GM23338 (cell line): ENCODE measurements at regions not wholly inside any gene's neighbourhood (a gene's known extent, or its start where the extent isn't known, plus 50 kb on each side); places are given as distances from the start of the nearest gene placed in this dataset.

ENCODE experiments used
- ATAC-seq: fragments of 200-7000 bp; cut with Tn5 transposase; 3 replicates; pipeline ENCODE4 v1.9.1; 2020
- DNase-seq: peaks from one replicate; pipeline ENCODE4 v3.0.0-alpha.2; 2015; ENCODE audit warnings: low spot score
- H2AFZ ChIP-seq: fragments of 200-600 bp; sonication (generic); 2 replicates; pipeline ENCODE4 v1.8.0; 2016; ENCODE audit warnings: antibody characterized with exemption, mild to moderate bottlenecking, moderate library complexity
- H3F3A ChIP-seq: fragments of 200-600 bp; sonication (generic); replicated peaks from 2 replicates; pipeline ENCODE4 v1.8.0; 2017; ENCODE audit warnings: antibody characterized with exemption, mixed run types, low read depth
- H3K27ac ChIP-seq: fragments of 200-600 bp; sonication (generic); 2 replicates; pipeline ENCODE4 v1.6.1; 2016; ENCODE audit warnings: low read depth
- H3K27me3 ChIP-seq: fragments of 200-600 bp; sonication (generic); 2 replicates; pipeline ENCODE4 v1.8.0; 2016; ENCODE audit warnings: mild to moderate bottlenecking, mixed run types, moderate library complexity; ENCODE audit not compliant: insufficient read depth
- H3K36me3 ChIP-seq: fragments of 200-600 bp; sonication (generic); 2 replicates; pipeline ENCODE4 v1.8.0; 2016; ENCODE audit warnings: mild to moderate bottlenecking; ENCODE audit not compliant: insufficient read depth
- H3K4me1 ChIP-seq: fragments of 200-600 bp; sonication (generic); 2 replicates; pipeline ENCODE4 v1.8.0; 2016; ENCODE audit warnings: mild to moderate bottlenecking, moderate library complexity; ENCODE audit not compliant: insufficient read depth
- H3K4me2 ChIP-seq: fragments of 200-600 bp; sonication (generic); 2 replicates; pipeline ENCODE4 v1.7.1; 2017; ENCODE audit warnings: mixed run types
- H3K4me3 ChIP-seq: fragments of 200-600 bp; sonication (generic); 2 replicates; pipeline ENCODE4 v1.6.1; 2016; ENCODE audit warnings: mixed run types
- H3K79me2 ChIP-seq: fragments of 200-600 bp; sonication (generic); replicated peaks from 2 replicates; pipeline ENCODE4 v1.8.0; 2017; ENCODE audit warnings: mild to moderate bottlenecking; ENCODE audit not compliant: insufficient read depth
- H3K9me2 ChIP-seq: fragments of 200-600 bp; sonication (generic); 2 replicates; pipeline ENCODE4 v1.8.0; 2017; ENCODE audit not compliant: insufficient read depth
- H4K20me1 ChIP-seq: fragments of 200-600 bp; sonication (generic); replicated peaks from 2 replicates; pipeline ENCODE4 v1.8.0; 2017; ENCODE audit warnings: mild to moderate bottlenecking; ENCODE audit not compliant: insufficient read depth
- H3K27ac Mint-ChIP-seq: 2 replicates; pipeline ENCODE4 v1.8.0; 2020; ENCODE audit warnings: inconsistent platforms, mild to moderate bottlenecking, moderate library complexity, mixed read lengths
- H3K27me3 Mint-ChIP-seq: 3 replicates; pipeline ENCODE4 v1.8.0; 2022; ENCODE audit warnings: low read depth, mild to moderate bottlenecking, moderate library complexity, mixed read lengths, inconsistent platforms; ENCODE audit not compliant: insufficient read depth, poor library complexity
- H3K36me3 Mint-ChIP-seq: 3 replicates; pipeline ENCODE4 v1.8.0; 2021; ENCODE audit warnings: low read depth, mild to moderate bottlenecking, inconsistent platforms, moderate library complexity, mixed read lengths
- H3K4me1 Mint-ChIP-seq: 3 replicates; pipeline ENCODE4 v1.8.0; 2020; ENCODE audit warnings: mild to moderate bottlenecking, inconsistent platforms, mixed read lengths
- H3K4me3 Mint-ChIP-seq: 3 replicates; pipeline ENCODE4 v1.8.0; 2021; ENCODE audit warnings: moderate library complexity, mild to moderate bottlenecking, inconsistent platforms, mixed read lengths
- H3K9me3 Mint-ChIP-seq: 3 replicates; pipeline ENCODE4 v1.8.0; 2020; ENCODE audit warnings: moderate library complexity, mild to moderate bottlenecking, inconsistent platforms, mixed read lengths
- CREB1 ChIP-seq: fragments of 250-450 bp; sonication (Bioruptor Pico); IDR thresholded peaks from 2 replicates; pipeline ENCODE4 v1.5.0; 2020; ENCODE audit warnings: low read depth, mild to moderate bottlenecking, moderate library complexity
- CTCF ChIP-seq, 2 experiments: fragments of 200-600 bp in 1 of 2; sonication (generic) in 1 of 2; conservative IDR thresholded peaks; 2 replicates each; pipeline versions ENCODE4 v1.5.1 to v1.6.1; 2016 to 2017; ENCODE audit warnings: antibody characterized with exemption in 2 of 2, low read depth in 2 of 2, mild to moderate bottlenecking in 2 of 2, moderate library complexity in 1 of 2
- ETS1 ChIP-seq: IDR thresholded peaks from 2 replicates; pipeline ENCODE4 v1.6.1; 2016; ENCODE audit warnings: antibody characterized with exemption
- EZH2phosphoT487 ChIP-seq: fragments of 200-600 bp; sonication (generic); IDR thresholded peaks from one replicate; pipeline ENCODE4 v1.8.1; 2018; ENCODE audit warnings: antibody characterized with exemption; ENCODE audit not compliant: unreplicated experiment
- JUNB ChIP-seq: IDR thresholded peaks from one replicate; pipeline ENCODE4 v1.6.1; 2016; ENCODE audit warnings: antibody characterized with exemption; ENCODE audit not compliant: unreplicated experiment
- STAT1 ChIP-seq: IDR thresholded peaks from one replicate; pipeline ENCODE4 v1.6.1; 2016; ENCODE audit warnings: antibody characterized with exemption; ENCODE audit not compliant: unreplicated experiment
- ZNF114 ChIP-seq: fragments of 250-450 bp; sonication (Bioruptor Pico); IDR thresholded peaks from 2 replicates; pipeline ENCODE4 v1.5.0; 2020; ENCODE audit warnings: mild to moderate bottlenecking, moderate library complexity
- ZNF331 ChIP-seq: fragments of 250-450 bp; sonication (Bioruptor Pico); IDR thresholded peaks from 2 replicates; pipeline ENCODE4 v1.5.0; 2020; ENCODE audit warnings: low read depth, mild to moderate bottlenecking, moderate library complexity
- ZNF462 ChIP-seq: fragments of 250-450 bp; sonication (Bioruptor Pico); IDR thresholded peaks from 2 replicates; pipeline ENCODE4 v1.5.0; 2020; ENCODE audit warnings: mild to moderate bottlenecking, moderate library complexity

- TF ChIP-seq ZNF462 (no peak), ZNF331 (CRISPR knock-in tag) (no peak), JUNB (no peak), CTCF (conservative IDR thresholded peaks at IDR 0.05; ENCODE audit: low read depth in 2 of 2) (no peak), ZNF114 (CRISPR knock-in tag) (no peak)
Observed at GRCh38 chrX:46209768-46210167, 335.5 kb downstream of the ZNF674 start (continued).

- no peaks in the 10 kb centered on the region for H3K9me2 ChIP-seq
- no peaks in the 10 kb centered on the region for H3F3A ChIP-seq
- DNase-seq (no peak), ATAC-seq (no peak)
- H3K4me2 ChIP-seq = no peak overlapping the region
- H3K4me1 ChIP-seq = peaks cover 13% of the 10 kb centered on the region; the same call in 1 of the 2 replicates
- no peak overlapping the region for H2AFZ ChIP-seq
- no peaks in the 10 kb centered on the region for H3K27me3 ChIP-seq
- no peak overlapping the region for H3K27ac ChIP-seq
- no peaks in the 10 kb centered on the region for H4K20me1 ChIP-seq
- H3K9me3 Mint-ChIP-seq = no peaks in the 10 kb centered on the region
- no peak overlapping the region for H3K27ac Mint-ChIP-seq
- no peaks in the 10 kb centered on the region for H3K79me2 ChIP-seq
- no peak overlapping the region for H3K4me3 Mint-ChIP-seq
- H3K4me3 ChIP-seq = no peak overlapping the region
- no peaks in the 10 kb centered on the region for H3K36me3 ChIP-seq
- no peaks in the 10 kb centered on the region for H3K27me3 Mint-ChIP-seq
- H3K36me3 Mint-ChIP-seq = no peaks in the 10 kb centered on the region
- H3K4me1 Mint-ChIP-seq = peaks cover 16% of the 10 kb centered on the region
- no peak for TF ChIP-seq STAT1
- no peak for TF ChIP-seq ZNF331 (CRISPR knock-in tag)
- no peak for TF ChIP-seq ETS1
- TF ChIP-seq EZH2phosphoT487 = no peak
- TF ChIP-seq CREB1 (CRISPR knock-in tag) = no peak
Observed at GRCh38 chrX:46209037-46209436, 336.2 kb downstream of the ZNF674 start.
